ENCODE measurements at regions not wholly inside any gene's neighbourhood (a gene's known extent, or its start where the extent isn't known, plus 50 kb on each side); places are given as distances from the start of the nearest gene placed in this dataset.
"Not testable (repeated sequence)": the region's sequence is repeated elsewhere in the genome, so short reads cannot be mapped to it uniquely, and the experiment has no call there.

DNA sequence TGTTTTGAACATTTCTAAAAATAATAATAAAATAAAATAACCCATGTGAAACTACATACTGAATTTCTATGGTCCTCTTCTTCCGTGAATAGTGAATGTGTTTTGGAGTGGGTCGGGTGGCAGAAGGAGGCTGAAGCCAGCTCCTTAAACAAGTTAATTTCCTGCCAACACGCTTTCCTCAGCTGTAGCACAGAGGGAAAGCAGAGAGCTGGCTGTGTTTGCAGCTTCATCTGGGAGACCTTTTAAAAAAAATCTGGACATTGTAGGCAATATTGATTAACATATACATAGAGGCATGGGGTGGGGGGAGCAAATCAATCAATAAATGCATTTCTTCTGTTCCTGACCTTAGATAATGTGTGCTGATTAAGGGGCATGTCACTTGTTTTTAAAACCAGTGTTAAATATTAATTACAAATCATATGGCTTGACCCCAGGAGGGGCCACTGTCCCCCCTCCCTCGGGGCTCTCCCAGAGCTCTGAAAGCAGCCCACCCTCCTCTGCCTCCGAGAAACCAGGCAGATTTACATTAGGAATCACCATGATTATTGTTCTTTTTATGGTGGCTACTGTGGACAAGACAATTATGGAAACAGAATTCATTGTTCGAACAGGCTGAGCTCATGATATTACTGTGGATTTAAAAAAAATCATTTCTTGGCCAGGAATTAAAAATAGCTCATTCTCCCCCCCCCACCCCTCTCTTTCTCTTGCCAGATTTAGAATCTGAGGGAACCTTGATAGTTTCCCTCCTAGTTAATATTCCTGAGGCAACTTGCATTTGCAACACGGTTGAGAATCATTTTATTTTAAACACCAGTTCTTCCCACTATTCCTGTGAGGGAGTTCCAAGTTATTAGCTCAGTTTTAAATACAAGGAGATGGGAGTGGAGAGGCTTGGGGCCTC is 100.5 kb upstream of the CARD11 start:
- Histone ChIP-seq H3K27me3 (no peaks in the 10 kb centered on the region), H3K4me1 (peaks cover 22 to 75% (median 56%) of the 10 kb centered on the region in 10 experiments)

DNA sequence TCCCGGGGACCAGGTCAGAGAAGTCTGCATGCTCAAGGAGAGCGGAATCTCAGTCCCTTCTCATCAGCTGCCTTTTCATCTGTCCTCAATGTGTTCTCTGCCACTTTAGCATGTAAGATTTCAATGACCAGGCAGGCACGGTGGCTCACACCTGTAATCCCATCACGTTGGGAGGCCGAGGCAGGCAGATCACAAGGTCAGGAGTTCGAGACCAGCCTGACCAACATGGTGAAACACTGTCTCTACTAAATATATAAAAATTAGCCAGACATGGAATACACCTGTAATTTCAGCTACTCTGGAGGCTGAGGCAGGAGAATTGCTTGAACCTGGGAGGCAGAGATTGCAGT is 101.1 kb upstream of the CARD11 start:
- H3K4me1 ChIP-seq = peaks cover 18 to 75% (median 56%) of the 10 kb centered on the region in 10 experiments
- not testable (repeated sequence) for H4K20me1 ChIP-seq, H3K4me3 ChIP-seq, H3K36me3 ChIP-seq, H3K27me3 ChIP-seq
- H3K9ac ChIP-seq = peak overlapping the region in 1 of 11 experiments; percentile 58; a peak in 3 of 22 replicates
- peaks cover 0 to 12% (median 0%) of the 10 kb centered on the region in 11 experiments; a peak in 1 of 22 replicates for H3K9me3 ChIP-seq (replicated peaks in 1 of 11)
- peak overlapping the region in 2 of 11 experiments; percentile 59 to 60; a peak in 2 of 22 replicates for H3K27ac ChIP-seq
- H3K4me2 ChIP-seq = peak overlapping the region in 9 of 11 experiments; percentile 18 to 76 (median 63); a peak in 17 of 22 replicates

More for the DNA sequence above, 100.5 kb upstream of the CARD11 start:
- Histone ChIP-seq H3K4me3 (no peak overlapping the region), H4K20me1 (no peaks in the 10 kb centered on the region), H3K9me3 (replicated peaks in 1 of 11) (peaks cover 0 to 12% (median 0%) of the 10 kb centered on the region in 11 experiments; a peak in 1 of 22 replicates), H3K9ac (peak overlapping the region in 5 of 11 experiments; percentile 1 to 58 (median 30); a peak in 6 of 22 replicates), H3K36me3 (no peaks in the 10 kb centered on the region), H3K27ac (peak overlapping the region in 5 of 11 experiments; percentile 42 to 61 (median 59); a peak in 8 of 22 replicates), H3K4me2 (peak overlapping the region in 10 of 11 experiments; percentile 18 to 76 (median 62); a peak in 18 of 22 replicates)
- no peak for TF ChIP-seq Cebpa-rat (IDR thresholded peaks at IDR 0.05)

DNA sequence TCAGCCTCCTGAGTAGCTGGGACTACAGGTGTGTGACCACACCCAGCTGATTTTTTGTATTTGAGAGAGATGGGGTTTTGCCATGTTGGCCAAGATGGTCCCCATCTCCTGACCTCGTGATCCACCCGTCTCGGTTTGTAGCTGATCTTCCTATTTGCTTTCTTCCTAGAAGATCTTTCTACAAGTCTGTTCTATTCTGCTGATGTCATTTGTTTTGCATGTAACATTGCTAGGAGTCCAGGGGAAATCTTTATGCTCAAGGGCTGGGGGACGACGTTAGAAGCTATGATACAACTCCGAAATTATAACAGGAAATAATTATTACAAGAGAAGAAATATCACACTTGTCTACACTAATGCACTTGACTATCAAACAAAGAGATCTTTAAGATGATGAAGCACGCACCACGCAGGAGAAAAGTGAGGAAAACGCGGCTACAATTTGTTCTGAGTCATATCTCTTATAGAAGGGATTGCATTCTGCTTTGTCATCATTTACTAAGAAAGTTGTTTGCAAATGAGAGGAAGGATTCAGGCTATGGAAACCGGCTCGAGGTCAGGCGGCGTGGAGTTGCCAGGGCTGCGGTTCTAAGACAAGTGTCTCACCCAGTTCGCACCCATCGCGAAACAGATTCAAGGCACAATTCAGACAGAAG is 103.0 kb upstream of the CARD11 start:
- Histone ChIP-seq H3K9me3 (replicated peaks in 1 of 11) (peaks cover 0 to 12% (median 0%) of the 10 kb centered on the region in 11 experiments; a peak in 1 of 22 replicates), H3K4me2 (peak overlapping the region in 8 of 11 experiments; percentile 1 to 45 (median 12); a peak in 9 of 22 replicates), H3K4me1 (peaks cover 26 to 80% (median 61%) of the 10 kb centered on the region in 10 experiments), H4K20me1 (no peaks in the 10 kb centered on the region), H3K27me3 (0 out of 22 replicates have a peak, but pooled peaks cover 0 to 6% (median 0%) of the 10 kb centered on the region in 11 experiments), H3K36me3 (no peaks in the 10 kb centered on the region), H3K4me3 (no peak overlapping the region), H3K27ac (0 out of 22 replicates have a peak overlapping the region, but pooled peaks of 2 of the 11 experiments have one; percentile 1 to 14), H3K9ac (no peak overlapping the region)
- no peak for TF ChIP-seq Cebpa-rat (IDR thresholded peaks at IDR 0.05)

DNA sequence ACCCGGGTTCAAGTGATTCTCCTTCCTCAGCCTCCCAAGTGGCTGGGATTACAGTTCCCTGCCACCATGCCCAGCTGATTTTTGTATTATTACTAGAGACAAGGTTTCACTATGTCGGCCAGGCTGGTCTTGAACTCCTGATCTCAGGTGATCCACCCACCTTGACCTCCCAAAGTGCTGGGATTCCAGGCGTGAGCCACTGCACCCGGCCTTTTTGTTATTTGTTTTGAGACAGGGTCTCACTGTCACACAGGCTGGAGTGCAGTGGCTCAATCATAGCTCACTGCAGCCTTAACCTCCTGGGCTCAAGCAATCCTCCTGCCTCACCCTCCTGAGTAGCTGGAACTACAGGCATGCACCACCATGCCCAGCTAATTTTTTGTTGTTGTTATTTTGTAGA is 104.8 kb upstream of the CARD11 start:
- peaks cover 32 to 96% (median 78%) of the 10 kb centered on the region in 10 experiments for H3K4me1 ChIP-seq
- not testable (repeated sequence) for H4K20me1 ChIP-seq; H3K27me3 ChIP-seq; H3K36me3 ChIP-seq; H3K9me3 ChIP-seq (replicated peaks in 1 of 11); H3K4me3 ChIP-seq; H3K9ac ChIP-seq
- H3K27ac ChIP-seq = peak overlapping the region in 2 of 11 experiments; percentile 77 to 79; a peak in 1 of 22 replicates
- peak overlapping the region in 6 of 11 experiments; percentile 9 to 90 (median 87); a peak in 6 of 22 replicates for H3K4me2 ChIP-seq

DNA sequence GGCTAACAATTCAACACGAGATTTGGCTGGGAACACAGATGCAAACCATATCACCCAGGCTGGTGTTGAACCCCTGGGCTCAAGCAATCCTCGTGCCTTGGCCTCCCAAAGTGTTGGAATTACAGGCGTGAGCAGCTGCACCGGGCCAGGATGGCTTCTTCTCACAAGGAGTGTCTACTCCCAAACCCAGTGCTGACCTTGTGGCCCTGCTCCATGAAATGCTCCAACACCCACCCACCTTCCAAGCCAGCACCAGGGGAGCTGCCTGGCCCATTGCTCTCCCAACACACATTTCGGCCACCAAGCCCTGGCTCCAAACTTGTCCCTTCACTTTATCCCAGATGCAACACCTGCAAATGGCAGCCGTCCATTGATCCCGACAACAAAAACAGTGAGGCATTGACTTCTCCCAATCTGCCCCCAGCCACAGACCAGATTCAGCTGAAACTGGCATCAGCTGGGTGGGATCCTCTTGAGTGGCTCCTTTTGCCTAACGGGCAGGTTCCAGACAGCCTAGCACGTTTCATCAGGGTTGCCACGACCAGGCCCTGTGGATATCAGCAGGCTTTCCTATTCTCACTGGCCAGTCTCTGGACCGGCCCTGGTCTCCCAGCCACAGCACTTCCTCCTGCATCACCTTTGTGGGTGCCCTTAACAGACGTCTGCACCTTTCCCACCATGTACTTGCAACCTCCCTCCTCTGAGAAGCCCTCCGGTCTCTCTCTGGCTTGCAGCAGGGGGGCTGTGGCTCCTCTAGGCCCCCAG is 105.7 kb upstream of the CARD11 start:
- no peaks in the 10 kb centered on the region for H3K36me3 ChIP-seq
- no peaks in the 10 kb centered on the region for H4K20me1 ChIP-seq
- H3K4me2 ChIP-seq = peak overlapping the region; percentile 30 to 90 (median 84); a peak in 21 of 22 replicates
- H3K9ac ChIP-seq = peak overlapping the region in 7 of 11 experiments; percentile 10 to 68 (median 53); a peak in 12 of 22 replicates
- H3K4me3 ChIP-seq = peak overlapping the region in 2 of 10 experiments; percentile 19 to 30; a peak in 2 of 20 replicates
- no peaks in the 10 kb centered on the region for H3K9me3 ChIP-seq (replicated peaks in 1 of 11)
- H3K27ac ChIP-seq = peak overlapping the region in 8 of 11 experiments; percentile 14 to 80 (median 64); a peak in 15 of 22 replicates
- TF ChIP-seq Cebpa-rat (IDR thresholded peaks at IDR 0.05) = no peak
- H3K27me3 ChIP-seq = 0 out of 22 replicates have a peak, but pooled peaks cover 0 to 6% (median 0%) of the 10 kb centered on the region in 11 experiments
- peaks cover 28 to 96% (median 79%) of the 10 kb centered on the region in 10 experiments for H3K4me1 ChIP-seq

DNA sequence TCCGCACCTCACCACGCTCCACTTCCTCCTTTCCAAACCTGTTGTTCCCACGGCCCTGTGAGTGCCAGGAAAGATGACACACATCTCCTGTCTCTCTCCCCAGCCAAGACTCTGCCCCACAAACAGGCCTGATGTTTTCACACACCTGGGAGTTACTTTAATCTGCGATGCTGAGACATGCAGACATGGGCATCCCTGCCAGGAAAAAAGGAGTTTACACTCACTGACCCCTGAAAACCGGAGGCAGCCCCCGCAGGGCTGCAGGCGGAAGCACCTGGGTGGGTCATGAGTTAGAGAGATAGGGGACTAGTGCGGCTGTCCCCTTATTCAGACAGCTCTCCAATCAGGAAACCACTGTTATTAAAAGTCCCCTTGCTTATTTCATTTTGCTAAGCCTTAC is 106.4 kb upstream of the CARD11 start:
- Histone ChIP-seq H3K36me3 (no peaks in the 10 kb centered on the region), H4K20me1 (no peaks in the 10 kb centered on the region), H3K9me3 (replicated peaks in 1 of 11) (no peaks in the 10 kb centered on the region), H3K4me3 (peak overlapping the region in 3 of 10 experiments; percentile 19 to 47 (median 30); a peak in 3 of 20 replicates), H3K4me1 (peaks cover 28 to 94% (median 78%) of the 10 kb centered on the region in 10 experiments), H3K27me3 (0 out of 22 replicates have a peak, but pooled peaks cover 0 to 6% (median 0%) of the 10 kb centered on the region in 11 experiments), H3K4me2 (peak overlapping the region; percentile 30 to 90 (median 84)), H3K9ac (peak overlapping the region in 7 of 11 experiments; percentile 10 to 68 (median 53); a peak in 12 of 22 replicates), H3K27ac (peak overlapping the region in 8 of 11 experiments; percentile 14 to 80 (median 64); a peak in 15 of 22 replicates)
- peak in 2 of 11 experiments; percentile 33 to 36; a peak in 1 of 22 replicates for TF ChIP-seq Cebpa-rat (IDR thresholded peaks at IDR 0.05)

DNA sequence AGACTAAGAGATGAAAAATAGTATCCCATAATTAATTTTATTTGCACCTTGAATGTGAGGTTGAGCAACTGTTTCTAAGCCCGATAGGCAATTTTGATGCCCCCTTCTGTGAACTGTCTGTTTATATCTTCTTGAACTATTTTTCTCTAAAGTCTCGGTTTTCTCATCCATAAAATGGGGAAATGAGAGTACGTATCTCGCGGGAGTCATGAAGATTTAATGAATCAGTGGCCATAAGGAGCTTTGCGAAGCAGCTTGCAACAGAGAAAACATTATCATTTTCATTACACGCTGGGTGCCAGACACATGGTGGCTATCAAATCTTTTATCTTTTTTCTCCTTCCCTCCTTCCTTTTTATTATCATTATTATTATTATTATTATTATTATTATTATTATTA is 108.1 kb upstream of the CARD11 start:
- H4K20me1 ChIP-seq = no peaks in the 10 kb centered on the region
- H3K4me3 ChIP-seq = no peak overlapping the region
- 0 out of 22 replicates have a peak, but pooled peaks cover 0 to 6% (median 0%) of the 10 kb centered on the region in 11 experiments for H3K27me3 ChIP-seq
- TF ChIP-seq Cebpa-rat (IDR thresholded peaks at IDR 0.05) = no peak
- no peaks in the 10 kb centered on the region for H3K9me3 ChIP-seq (replicated peaks in 1 of 11)
- peak overlapping the region in 3 of 11 experiments; percentile 19 to 79 (median 77); a peak in 4 of 22 replicates for H3K27ac ChIP-seq
- H3K4me1 ChIP-seq = peaks cover 24 to 81% (median 73%) of the 10 kb centered on the region in 10 experiments
- no peak overlapping the region for H3K9ac ChIP-seq
- H3K4me2 ChIP-seq = peak overlapping the region in 10 of 11 experiments; percentile 17 to 90 (median 85); a peak in 18 of 22 replicates
- no peaks in the 10 kb centered on the region for H3K36me3 ChIP-seq

DNA sequence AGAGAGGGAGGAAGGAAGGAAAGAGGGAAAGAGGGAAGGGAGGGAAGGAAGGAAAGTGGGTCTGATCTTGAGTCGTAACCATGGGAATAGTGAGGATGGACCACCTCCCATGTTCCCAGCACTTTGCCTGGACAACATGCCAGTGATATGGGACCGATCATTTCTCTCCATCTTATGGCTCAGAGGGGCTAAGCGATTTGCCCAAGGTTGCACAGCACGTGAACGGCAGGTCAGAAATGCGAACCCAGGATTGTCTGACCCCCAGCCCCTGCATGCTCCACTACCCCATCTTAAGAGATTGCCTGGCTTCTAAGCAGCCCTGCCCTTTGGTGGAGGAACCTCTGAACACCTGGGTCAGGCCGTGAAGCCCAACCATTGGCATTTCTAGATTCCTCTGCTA is 109.0 kb upstream of the CARD11 start:
- Histone ChIP-seq H3K9me3 (replicated peaks in 1 of 11) (no peaks in the 10 kb centered on the region), H3K4me3 (no peak overlapping the region), H4K20me1 (no peaks in the 10 kb centered on the region), H3K27me3 (0 out of 22 replicates have a peak, but pooled peaks cover 0 to 6% (median 0%) of the 10 kb centered on the region in 11 experiments), H3K4me1 (peaks cover 28 to 82% (median 73%) of the 10 kb centered on the region in 10 experiments), H3K27ac (peak overlapping the region in 2 of 11 experiments; percentile 11 to 79; a peak in 4 of 22 replicates), H3K9ac (no peak overlapping the region), H3K4me2 (peak overlapping the region in 9 of 11 experiments; percentile 17 to 90 (median 86); a peak in 18 of 22 replicates), H3K36me3 (no peaks in the 10 kb centered on the region)
- no peak for TF ChIP-seq Cebpa-rat (IDR thresholded peaks at IDR 0.05)
